HG02852 (cell line): ENCODE measurements at regions not wholly inside any gene's neighbourhood (a gene's known extent, or its start where the extent isn't known, plus 50 kb on each side); places are given as distances from the start of the nearest gene placed in this dataset.

Experiments
- ATAC-seq: cut with Tn5 transposase; IDR thresholded peaks from one replicate; pipeline ENCODE4 v1.9.1; 2021; ENCODE audit warnings: mild to moderate bottlenecking, moderate library complexity; ENCODE audit not compliant: unreplicated experiment

GRCh38 chr10:56662765-56663447 lies 301.8 kb upstream of the ZWINT start:
- peak; percentile 89 for ATAC-seq

- peak; percentile 80 for ATAC-seq
These were observed 292.2 kb upstream of the ZWINT start for GRCh38 chr10:56653289-56653688.

GRCh38 chr10:56646329-56647111 lies 285.5 kb upstream of the ZWINT start:
- ATAC-seq = no peak

GRCh38 chr10:56633876-56634452 lies 272.9 kb upstream of the ZWINT start:
- ATAC-seq = peak; percentile 100

GRCh38 chr10:56632537-56632936 lies 271.5 kb upstream of the ZWINT start:
- ATAC-seq = no peak

GRCh38 chr10:56624082-56624481 lies 263.0 kb upstream of the ZWINT start:
- peak; percentile 53 for ATAC-seq

- no peak for ATAC-seq
These were observed 262.0 kb upstream of the ZWINT start for GRCh38 chr10:56623064-56623463.

- peak; percentile 91 for ATAC-seq
These were observed 261.4 kb upstream of the ZWINT start for GRCh38 chr10:56622335-56622973.

GRCh38 chr10:56606202-56606601 lies 245.1 kb upstream of the ZWINT start:
- ATAC-seq = no peak

- ATAC-seq = no peak
These were observed 244.0 kb upstream of the ZWINT start for GRCh38 chr10:56605051-56605450.

- no peak for ATAC-seq
These were observed 243.6 kb upstream of the ZWINT start for GRCh38 chr10:56604624-56605023.

- ATAC-seq = no peak
These were observed 238.1 kb upstream of the ZWINT start for GRCh38 chr10:56599201-56599600.

GRCh38 chr10:56596257-56596656 lies 235.2 kb upstream of the ZWINT start:
- ATAC-seq = peak; percentile 78

GRCh38 chr10:56593120-56593519 lies 232.1 kb upstream of the ZWINT start:
- ATAC-seq = no peak

- ATAC-seq = no peak
These were observed 225.4 kb upstream of the ZWINT start for GRCh38 chr10:56586461-56586891.

GRCh38 chr10:56585447-56586171 lies 224.6 kb upstream of the ZWINT start:
- no peak for ATAC-seq

- no peak for ATAC-seq
These were observed 222.3 kb upstream of the ZWINT start for GRCh38 chr10:56583316-56583715.

GRCh38 chr10:56567580-56567979 lies 206.5 kb upstream of the ZWINT start:
- ATAC-seq = no peak

GRCh38 chr10:56561336-56561735 lies 200.3 kb upstream of the ZWINT start:
- ATAC-seq = no peak

- ATAC-seq = no peak
These were observed 190.0 kb upstream of the ZWINT start for GRCh38 chr10:56551037-56551436.

- ATAC-seq = no peak
These were observed 186.1 kb upstream of the ZWINT start for GRCh38 chr10:56547163-56547562.
